Germinal center (tissue), 1 donor: ENCODE measurements at regions not wholly inside any gene's neighbourhood (a gene's known extent, or its start where the extent isn't known, plus 50 kb on each side); places are given as distances from the start of the nearest gene placed in this dataset.
"Not testable (repeated sequence)": the region's sequence is repeated elsewhere in the genome, so short reads cannot be mapped to it uniquely, and the experiment has no call there.

ENCODE experiments used
- DNase-seq: peaks from one replicate; pipeline ENCODE4 v3.0.0; 2012; ENCODE audit warnings: mixed read lengths, low spot score

DNA sequence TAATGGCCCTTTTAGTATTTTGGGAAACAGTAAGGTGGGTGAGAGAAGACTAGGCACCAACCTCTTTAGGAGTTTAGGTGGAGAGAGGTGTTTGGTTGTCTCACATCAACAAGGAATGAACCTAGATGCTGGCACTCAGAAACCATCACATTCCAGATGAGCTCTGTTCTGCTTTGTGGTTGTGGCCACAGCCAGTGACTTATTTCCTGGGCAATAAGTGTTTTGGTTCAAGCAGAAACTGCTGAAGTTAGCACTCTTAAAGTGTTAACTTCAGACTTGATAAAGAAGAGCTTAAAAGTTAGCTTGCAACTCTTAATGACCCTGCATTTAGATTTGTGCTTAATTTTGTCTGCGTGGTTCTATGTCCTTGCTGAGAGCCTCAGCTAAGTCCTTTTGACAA lies 929.2 kb downstream of the SLC4A3 start:
- no peak for DNase-seq

DNA sequence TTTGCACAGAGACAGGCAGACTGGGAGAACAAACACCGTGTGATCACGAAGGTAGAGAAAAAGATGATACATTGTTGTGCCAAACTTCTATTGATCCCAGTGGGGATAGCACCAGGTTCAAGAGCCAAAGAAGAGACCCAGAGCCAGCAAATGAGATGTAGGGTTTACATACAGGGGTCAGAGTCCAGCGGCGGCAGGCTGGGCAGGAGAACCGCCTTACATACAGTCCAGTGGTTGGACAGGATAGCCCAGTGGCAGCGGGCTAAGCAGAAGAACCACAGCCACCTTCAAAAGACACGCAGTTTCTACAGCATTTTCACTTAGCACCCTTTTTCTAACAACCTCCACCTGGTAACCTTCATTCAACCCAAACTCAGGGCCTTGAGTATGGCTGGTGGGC lies 932.8 kb downstream of the SLC4A3 start:
- DNase-seq, result no peak

- DNase-seq, result no peak
Measured at GRCh38 chr2:220562375-220563140, 935.1 kb downstream of the SLC4A3 start.

DNA sequence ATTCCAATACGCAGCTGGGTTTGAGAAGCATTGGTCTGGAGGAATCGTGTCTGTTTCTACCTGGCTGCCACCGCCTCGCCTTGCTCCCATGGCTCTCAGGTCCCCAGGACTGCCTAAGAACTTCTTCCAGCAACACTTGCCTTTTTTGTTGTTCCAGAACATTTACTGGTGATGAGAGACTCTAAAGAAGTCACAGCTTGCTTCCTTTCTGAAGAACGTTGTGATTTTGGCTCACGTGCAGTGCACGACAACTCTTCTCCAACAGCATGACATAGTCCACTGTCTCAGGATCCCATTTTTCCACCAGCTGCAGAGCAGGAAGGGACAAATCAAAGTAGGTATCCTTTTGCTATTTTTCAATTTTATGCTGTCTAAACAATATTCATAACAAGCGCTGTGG lies 940.9 kb downstream of the SLC4A3 start:
- no peak for DNase-seq

DNA sequence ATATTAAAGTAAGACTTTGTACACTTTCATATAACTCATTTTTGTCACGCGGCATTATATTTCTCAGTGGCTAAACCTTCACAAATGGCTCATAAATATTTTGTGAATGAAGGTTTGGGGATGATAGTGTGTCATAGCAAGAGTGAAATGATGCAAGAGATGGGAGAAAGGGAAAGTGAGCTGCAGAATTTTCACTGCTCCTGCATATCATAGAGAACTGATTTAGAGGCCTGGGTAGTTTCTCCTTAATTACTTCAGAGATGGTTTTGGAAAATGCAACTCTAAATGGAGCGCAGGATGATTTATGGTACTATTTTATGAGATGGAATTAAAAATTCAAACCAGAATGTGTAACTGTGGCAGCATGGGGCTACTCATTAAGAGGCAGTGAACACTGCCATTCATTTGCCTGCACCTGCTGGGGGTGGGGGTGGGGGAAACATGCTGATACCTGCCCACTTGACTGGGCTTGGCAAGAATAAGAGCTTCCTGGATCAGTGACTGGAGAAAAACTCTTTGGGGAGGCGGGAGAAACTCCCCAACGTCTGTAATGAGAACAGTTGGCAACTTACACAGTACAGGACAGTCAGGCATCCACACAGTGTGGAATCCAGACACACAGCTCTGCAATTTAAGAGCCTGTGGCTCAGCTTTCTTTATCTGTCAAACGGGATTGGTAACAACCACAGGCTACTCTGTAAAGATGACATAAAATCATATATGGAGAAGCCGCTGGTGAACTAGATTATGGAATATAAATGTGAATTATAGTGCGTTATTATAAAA lies 941.9 kb downstream of the SLC4A3 start:
- DNase-seq, result no peak

DNA sequence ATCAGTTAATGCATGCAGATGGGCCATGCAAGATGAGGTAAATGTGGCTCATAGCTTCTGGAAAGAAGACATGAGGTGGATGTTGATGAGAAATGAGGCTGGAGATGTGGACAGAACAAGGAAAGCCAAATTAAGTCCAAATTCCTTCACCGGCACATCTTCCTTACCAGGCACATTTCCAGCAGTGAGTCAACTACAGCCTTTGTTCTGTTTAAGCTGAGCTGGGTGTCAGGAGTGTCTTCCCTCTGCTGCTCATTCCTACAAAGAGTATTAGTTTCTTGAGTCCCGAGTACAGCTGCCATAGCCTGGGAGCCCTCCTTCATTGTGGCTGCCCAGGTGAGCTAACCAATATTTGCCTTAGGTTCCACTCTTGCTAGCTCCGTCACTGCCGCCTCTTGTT lies 945.0 kb downstream of the SLC4A3 start:
- no peak for DNase-seq

DNA sequence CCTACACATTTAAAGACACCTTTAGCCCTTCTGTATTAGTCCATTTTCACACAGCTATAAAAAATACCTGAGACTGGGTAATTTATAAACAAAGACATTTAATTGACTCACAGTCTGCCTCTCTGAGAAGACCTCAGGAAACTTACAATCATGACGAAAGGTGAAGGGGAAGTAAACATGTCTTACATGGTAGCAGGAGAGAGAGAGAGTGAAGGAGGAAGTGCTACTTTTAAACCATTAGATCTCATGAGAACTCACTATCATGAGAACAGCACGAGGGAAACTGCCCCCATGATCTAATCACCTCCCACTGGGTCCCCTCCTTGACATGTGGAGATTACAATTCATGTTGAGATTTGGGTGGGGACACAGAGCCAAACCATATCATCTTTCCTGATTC lies 946.6 kb downstream of the SLC4A3 start:
- no peak for DNase-seq

GRCh38 chr2:220575963-220576362 lies 948.5 kb downstream of the SLC4A3 start:
- no peak for DNase-seq

- DNase-seq, result no peak
Measured at GRCh38 chr2:220579452-220579851, 952.0 kb downstream of the SLC4A3 start.

GRCh38 chr2:220580113-220580512 lies 952.7 kb downstream of the SLC4A3 start:
- DNase-seq, result no peak

- no peak for DNase-seq
Measured at GRCh38 chr2:220583725-220584124, 956.3 kb downstream of the SLC4A3 start.

GRCh38 chr2:220585241-220585640 lies 957.8 kb downstream of the SLC4A3 start:
- no peak for DNase-seq

DNA sequence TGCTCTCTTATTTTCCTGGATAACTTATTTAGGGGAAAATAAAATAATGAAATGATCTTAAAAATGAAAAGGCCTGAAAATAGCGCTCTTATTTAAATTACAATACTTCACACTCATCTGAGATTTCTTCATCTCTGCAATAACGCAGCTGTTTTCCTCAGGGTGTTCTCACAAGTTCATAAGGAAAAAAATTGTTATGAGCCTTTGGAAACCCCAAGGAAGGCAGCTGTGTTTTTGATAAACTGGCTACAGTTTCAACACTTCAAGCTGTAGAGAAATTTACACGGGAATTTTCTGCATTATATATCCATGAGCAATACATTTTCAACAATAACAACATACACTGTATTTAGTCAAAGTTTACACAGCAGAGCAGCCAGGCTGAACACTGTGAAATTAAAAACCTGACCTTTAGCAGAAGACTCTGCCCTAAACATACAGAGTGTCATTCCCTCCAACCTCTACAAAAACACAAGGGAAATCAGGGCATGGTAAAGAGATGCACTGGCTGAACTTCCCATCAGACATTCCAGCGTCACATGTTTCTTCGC lies 959.6 kb downstream of the SLC4A3 start:
- DNase-seq, result no peak

DNA sequence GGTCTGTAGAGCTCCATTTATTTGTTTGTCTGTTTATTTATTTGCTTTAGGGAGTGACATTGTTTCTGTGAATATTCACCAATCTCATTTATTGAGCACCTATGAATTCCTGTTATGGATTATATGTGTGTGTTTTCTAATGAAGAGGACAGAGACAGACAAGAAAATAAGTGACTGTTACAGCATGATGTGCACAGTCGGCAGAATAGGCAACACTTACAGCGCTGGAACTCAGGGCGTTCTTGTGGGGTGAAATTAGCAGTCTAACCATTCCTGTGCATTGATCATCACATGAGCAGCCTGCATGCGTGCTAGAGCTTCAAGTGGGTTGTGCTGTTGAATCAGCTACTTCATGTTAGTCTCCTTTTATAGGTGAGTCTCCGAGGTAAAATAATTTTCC lies 960.7 kb downstream of the SLC4A3 start:
- DNase-seq, result no peak

- DNase-seq, result no peak
Measured at GRCh38 chr2:220590476-220590875, 963.0 kb downstream of the SLC4A3 start.

DNA sequence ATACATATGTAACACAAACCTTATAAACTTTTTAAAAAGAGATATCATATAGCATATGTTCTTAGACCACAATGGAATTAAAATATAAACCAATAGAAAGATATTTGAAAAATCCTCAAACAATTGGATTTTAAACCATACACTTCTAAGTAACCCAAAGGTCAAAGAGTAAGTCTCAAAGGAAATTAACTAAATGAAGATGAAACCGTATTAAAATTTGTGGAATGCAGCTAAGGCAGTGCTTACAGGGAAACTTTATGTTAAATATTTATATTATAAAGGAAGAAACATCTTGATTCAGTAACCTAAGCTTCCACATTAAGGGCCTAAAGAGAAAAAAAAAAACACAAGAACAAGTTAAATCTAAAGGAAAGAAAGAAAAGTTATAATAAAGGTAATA lies 966.1 kb downstream of the SLC4A3 start:
- DNase-seq, result no peak

DNA sequence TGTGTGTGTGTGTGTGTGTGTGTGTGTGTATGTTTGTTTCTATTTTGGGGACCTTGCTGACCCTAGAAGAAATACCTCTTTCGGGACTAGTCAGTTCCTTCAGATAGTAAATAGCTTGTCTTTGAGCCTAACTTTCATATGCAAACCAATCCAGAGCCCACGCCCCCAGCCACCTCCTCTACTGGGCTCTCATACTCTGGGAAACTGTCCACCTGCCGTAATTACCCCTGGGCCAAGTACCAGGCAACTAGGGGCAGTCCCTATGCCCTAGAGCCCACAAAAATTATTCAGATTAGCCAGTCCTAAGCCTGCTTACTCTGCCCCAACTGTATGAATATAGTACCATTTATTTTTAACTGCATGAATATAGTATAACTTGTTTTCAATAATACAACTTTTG lies 970.4 kb downstream of the EPHA4 start:
- DNase-seq, result no peak

- DNase-seq, result not testable (repeated sequence)
Measured at GRCh38 chr2:220613004-220613403, 959.1 kb downstream of the EPHA4 start.

- no peak for DNase-seq
Measured at GRCh38 chr2:220614064-220614463, 958.0 kb downstream of the EPHA4 start.

DNA sequence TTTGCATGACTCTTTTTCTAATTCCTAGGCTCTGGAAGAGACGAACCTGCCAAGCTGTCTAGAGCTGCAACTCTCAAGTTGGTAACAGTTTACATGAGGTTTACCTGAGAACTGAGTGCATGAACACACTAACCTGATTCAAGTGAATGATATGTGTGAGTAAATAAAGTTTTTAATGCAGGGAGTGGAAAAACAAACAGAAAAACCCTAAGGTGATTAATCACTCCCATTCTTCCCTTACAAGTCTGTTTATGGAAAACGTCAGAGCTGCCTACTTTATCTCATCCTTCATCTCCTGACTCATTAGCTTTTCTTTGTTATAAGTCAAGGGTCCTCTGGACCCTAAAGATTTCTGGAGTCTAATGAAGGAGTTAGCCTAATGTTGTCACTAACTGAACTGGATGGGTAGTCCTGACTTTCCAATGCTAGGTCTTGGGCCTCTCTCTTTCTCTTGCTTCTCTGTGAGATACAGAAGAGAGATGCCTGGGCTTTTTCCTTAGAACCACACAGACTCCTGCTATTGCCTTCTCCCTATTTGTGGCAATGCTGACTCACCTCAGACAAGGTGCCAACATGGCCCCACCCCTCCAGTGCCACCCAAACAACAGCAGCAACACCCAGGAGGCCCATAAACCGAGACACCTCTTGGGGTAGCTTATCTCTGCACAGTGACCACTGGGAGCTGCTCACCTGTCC lies 952.4 kb downstream of the EPHA4 start:
- no peak for DNase-seq

- no peak for DNase-seq
Measured at GRCh38 chr2:220626603-220627002, 945.5 kb downstream of the EPHA4 start.

- no peak for DNase-seq
Measured at GRCh38 chr2:220628252-220628651, 943.9 kb downstream of the EPHA4 start.

- no peak for DNase-seq
Measured at GRCh38 chr2:220641137-220641536, 931.0 kb downstream of the EPHA4 start.
